ENCODE measurements at regions not wholly inside any gene's neighbourhood (a gene's known extent, or its start where the extent isn't known, plus 50 kb on each side); places are given as distances from the start of the nearest gene placed in this dataset.

- POLR2A ChIA-PET (ENCODE audit: low non-redundant PET): no interaction called here
These were observed 354.5 kb downstream of the ICE1 start for GRCh38 chr5:5777013-5777412.

GRCh38 chr5:5772202-5772601, 349.7 kb downstream of the ICE1 start:
- POLR2A ChIA-PET (ENCODE audit: low non-redundant PET): no interaction called here
- no peaks in the 10 kb centered on the region for H3K27me3 ChIP-seq (replicated peaks; ENCODE audit: insufficient read depth, low read depth, low read length, poor library complexity)
- no peak for DNase-seq (ENCODE audit: low spot score)
- intact Hi-C loops (cut with micrococcal nuclease; ENCODE audit: unreplicated experiment): no loop called here
- no peak overlapping the region for H3K4me3 ChIP-seq (ENCODE audit: low read depth, low read length, poor library complexity, severe bottlenecking)
- H3K36me3 ChIP-seq (ENCODE audit: insufficient read depth, low read length, poor library complexity, severe bottlenecking): no peaks in the 10 kb centered on the region
- no peak for TF ChIP-seq EZH2 (IDR thresholded peaks at IDR 0.05; ENCODE audit: borderline replicate concordance, low read depth, low read length, poor library complexity, severe bottlenecking)
- TF ChIP-seq CTCF (conservative IDR thresholded peaks at IDR 0.05; ENCODE audit: low read depth, low read length): no peak
- CTCF ChIA-PET: no interaction called here
- no peaks in the 10 kb centered on the region for H3K4me1 ChIP-seq (ENCODE audit: insufficient read depth, low read length, poor library complexity, severe bottlenecking)
- no TSS peak for BruUV-seq (replicated peaks)
- H3K27ac ChIP-seq (ENCODE audit: low read depth, low read length, poor library complexity, severe bottlenecking): no peak overlapping the region
- no peaks in the 10 kb centered on the region for H3K9me3 ChIP-seq (ENCODE audit: low read depth, low read length, poor library complexity, severe bottlenecking)

More at GRCh38 chr5:5777013-5777412, 354.5 kb downstream of the ICE1 start:
- DNase-seq (ENCODE audit: low spot score): no peak
- TF ChIP-seq CTCF (conservative IDR thresholded peaks at IDR 0.05; ENCODE audit: low read depth, low read length) (no peak), EZH2 (IDR thresholded peaks at IDR 0.05; ENCODE audit: borderline replicate concordance, low read depth, low read length, poor library complexity, severe bottlenecking) (no peak)
- intact Hi-C loops (cut with micrococcal nuclease; ENCODE audit: unreplicated experiment): no loop called here
- Histone ChIP-seq H3K27ac (ENCODE audit: low read depth, low read length, poor library complexity, severe bottlenecking) (no peak overlapping the region), H3K36me3 (ENCODE audit: insufficient read depth, low read length, poor library complexity, severe bottlenecking) (no peaks in the 10 kb centered on the region), H3K9me3 (ENCODE audit: low read depth, low read length, poor library complexity, severe bottlenecking) (no peaks in the 10 kb centered on the region), H3K27me3 (replicated peaks; ENCODE audit: insufficient read depth, low read depth, low read length, poor library complexity) (no peaks in the 10 kb centered on the region), H3K4me3 (ENCODE audit: low read depth, low read length, poor library complexity, severe bottlenecking) (no peak overlapping the region), H3K4me1 (ENCODE audit: insufficient read depth, low read length, poor library complexity, severe bottlenecking) (no peaks in the 10 kb centered on the region)
- CTCF ChIA-PET: no interaction called here
- no TSS peak for BruUV-seq (replicated peaks)

- CTCF ChIA-PET: no interaction called here
- no peak for DNase-seq (ENCODE audit: low spot score)
- no peak overlapping the region for H3K27ac ChIP-seq (ENCODE audit: low read depth, low read length, poor library complexity, severe bottlenecking)
- POLR2A ChIA-PET (ENCODE audit: low non-redundant PET): no interaction called here
- no peaks in the 10 kb centered on the region for H3K9me3 ChIP-seq (ENCODE audit: low read depth, low read length, poor library complexity, severe bottlenecking)
- H3K27me3 ChIP-seq (replicated peaks; ENCODE audit: insufficient read depth, low read depth, low read length, poor library complexity): no peaks in the 10 kb centered on the region
- no peaks in the 10 kb centered on the region for H3K36me3 ChIP-seq (ENCODE audit: insufficient read depth, low read length, poor library complexity, severe bottlenecking)
- intact Hi-C loops (cut with micrococcal nuclease; ENCODE audit: unreplicated experiment): no loop called here
- BruUV-seq (replicated peaks): no TSS peak
- TF ChIP-seq EZH2 (IDR thresholded peaks at IDR 0.05; ENCODE audit: borderline replicate concordance, low read depth, low read length, poor library complexity, severe bottlenecking) (no peak), CTCF (conservative IDR thresholded peaks at IDR 0.05; ENCODE audit: low read depth, low read length) (no peak)
- no peak overlapping the region for H3K4me3 ChIP-seq (ENCODE audit: low read depth, low read length, poor library complexity, severe bottlenecking)
- no peaks in the 10 kb centered on the region for H3K4me1 ChIP-seq (ENCODE audit: insufficient read depth, low read length, poor library complexity, severe bottlenecking)
These were observed 348.3 kb downstream of the ICE1 start for GRCh38 chr5:5770825-5771224.
